ENCODE measurements at regions not wholly inside any gene's neighbourhood (a gene's known extent, or its start where the extent isn't known, plus 50 kb on each side); places are given as distances from the start of the nearest gene placed in this dataset.

DNA sequence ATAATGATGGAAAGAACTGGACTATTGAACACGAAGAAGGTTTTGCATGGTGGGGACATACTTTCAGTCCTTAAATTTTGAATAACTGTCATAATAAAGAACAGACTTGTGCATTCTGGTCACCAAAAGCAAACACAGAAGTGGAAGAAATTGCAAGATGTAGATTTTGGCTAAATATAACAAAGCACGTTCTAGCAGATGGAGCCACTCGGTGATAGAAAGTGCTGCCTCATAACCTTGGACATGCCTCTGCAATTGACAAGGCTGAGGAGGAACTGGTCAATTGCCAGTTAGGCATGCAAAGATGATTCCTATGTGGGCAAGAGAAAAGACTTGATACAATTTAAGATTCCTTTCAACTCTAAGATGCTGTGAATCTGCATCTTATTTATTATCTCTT is 244.1 kb upstream of the ZC3H12C start:
- TF ChIP-seq, protein P1, sequence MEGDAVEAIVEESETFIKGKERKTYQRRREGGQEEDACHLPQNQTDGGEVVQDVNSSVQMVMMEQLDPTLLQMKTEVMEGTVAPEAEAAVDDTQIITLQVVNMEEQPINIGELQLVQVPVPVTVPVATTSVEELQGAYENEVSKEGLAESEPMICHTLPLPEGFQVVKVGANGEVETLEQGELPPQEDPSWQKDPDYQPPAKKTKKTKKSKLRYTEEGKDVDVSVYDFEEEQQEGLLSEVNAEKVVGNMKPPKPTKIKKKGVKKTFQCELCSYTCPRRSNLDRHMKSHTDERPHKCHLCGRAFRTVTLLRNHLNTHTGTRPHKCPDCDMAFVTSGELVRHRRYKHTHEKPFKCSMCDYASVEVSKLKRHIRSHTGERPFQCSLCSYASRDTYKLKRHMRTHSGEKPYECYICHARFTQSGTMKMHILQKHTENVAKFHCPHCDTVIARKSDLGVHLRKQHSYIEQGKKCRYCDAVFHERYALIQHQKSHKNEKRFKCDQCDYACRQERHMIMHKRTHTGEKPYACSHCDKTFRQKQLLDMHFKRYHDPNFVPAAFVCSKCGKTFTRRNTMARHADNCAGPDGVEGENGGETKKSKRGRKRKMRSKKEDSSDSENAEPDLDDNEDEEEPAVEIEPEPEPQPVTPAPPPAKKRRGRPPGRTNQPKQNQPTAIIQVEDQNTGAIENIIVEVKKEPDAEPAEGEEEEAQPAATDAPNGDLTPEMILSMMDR (IDR thresholded peaks at IDR 0.05; ENCODE audit: low read depth, low read length): no peak
- Histone ChIP-seq H3K27me3 (no peaks in the 10 kb centered on the region), H3K9me3 (ENCODE audit: low read depth) (no peaks in the 10 kb centered on the region), H3K36me3 (no peaks in the 10 kb centered on the region), H3K27ac (no peak overlapping the region), H3K4me3 (no peak overlapping the region), H3K4me1 (ENCODE audit: low read depth) (peaks cover 18% of the 10 kb centered on the region)
- no peak for DNase-seq (ENCODE audit: low read depth in 1 of 2, low spot score in 1 of 2)

DNA sequence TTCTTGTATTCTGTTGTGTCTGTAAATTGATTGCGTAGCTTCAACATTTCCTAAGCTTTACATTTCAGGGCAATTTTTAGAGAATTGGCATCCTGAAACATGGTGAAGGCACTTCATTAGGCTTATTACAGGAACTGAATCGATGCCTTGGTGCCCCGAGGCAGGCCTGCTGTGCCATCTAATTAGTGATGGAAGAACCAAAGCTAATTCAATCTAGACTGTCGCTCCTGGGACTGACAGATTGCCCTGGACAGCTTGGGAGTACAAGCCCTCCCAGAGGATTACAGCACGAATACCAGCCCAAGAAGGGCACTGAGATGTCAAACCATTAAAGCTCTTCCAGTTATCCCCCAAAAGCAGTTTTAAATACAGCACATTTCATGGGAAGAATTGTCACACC is 243.2 kb upstream of the ZC3H12C start:
- Histone ChIP-seq H3K4me3 (no peak overlapping the region), H3K36me3 (no peaks in the 10 kb centered on the region), H3K4me1 (ENCODE audit: low read depth) (peaks cover 12% of the 10 kb centered on the region), H3K9me3 (ENCODE audit: low read depth) (no peaks in the 10 kb centered on the region), H3K27me3 (no peaks in the 10 kb centered on the region), H3K27ac (no peak overlapping the region)
- no peak for DNase-seq (ENCODE audit: low read depth in 1 of 2, low spot score in 1 of 2)
- TF ChIP-seq, protein P1 (IDR thresholded peaks at IDR 0.05; ENCODE audit: low read depth, low read length): no peak

DNA sequence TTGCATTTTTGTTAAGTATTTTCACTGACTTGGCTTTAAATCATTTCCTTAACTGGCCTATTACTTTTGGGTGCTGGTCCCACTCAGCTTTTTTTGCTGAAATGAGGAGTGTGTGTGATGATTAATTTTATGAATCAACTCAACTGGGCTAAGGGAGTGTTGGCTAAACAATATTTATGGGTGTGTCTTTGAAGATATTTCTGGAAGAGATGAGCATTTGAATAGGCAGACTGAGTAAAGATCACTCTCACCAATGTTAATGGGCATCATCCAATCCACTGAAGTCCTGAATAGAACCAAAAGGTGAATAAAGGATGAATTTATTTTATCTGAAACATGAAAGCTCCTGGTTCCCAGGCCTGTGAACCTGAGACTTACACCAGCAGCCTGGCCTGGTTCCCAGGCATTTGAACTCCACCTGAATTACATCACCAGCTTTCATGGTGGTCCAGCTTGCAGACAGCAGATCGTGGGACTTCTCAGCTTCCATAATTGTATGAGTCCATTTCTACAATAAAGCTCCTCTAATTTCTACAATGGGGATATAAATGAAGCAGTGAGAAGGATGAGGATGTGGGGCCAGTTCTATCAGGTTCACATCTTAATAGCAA is 241.3 kb upstream of the ZC3H12C start:
- H3K36me3 ChIP-seq: no peaks in the 10 kb centered on the region
- H3K4me1 ChIP-seq (ENCODE audit: low read depth): peaks cover 10% of the 10 kb centered on the region
- H3K27me3 ChIP-seq: no peaks in the 10 kb centered on the region
- H3K9me3 ChIP-seq (ENCODE audit: low read depth): no peaks in the 10 kb centered on the region
- DNase-seq (ENCODE audit: low read depth in 1 of 2, low spot score in 1 of 2): no peak
- no peak overlapping the region for H3K4me3 ChIP-seq
- TF ChIP-seq, protein P1 (IDR thresholded peaks at IDR 0.05; ENCODE audit: low read depth, low read length): no peak
- H3K27ac ChIP-seq: no peak overlapping the region

DNA sequence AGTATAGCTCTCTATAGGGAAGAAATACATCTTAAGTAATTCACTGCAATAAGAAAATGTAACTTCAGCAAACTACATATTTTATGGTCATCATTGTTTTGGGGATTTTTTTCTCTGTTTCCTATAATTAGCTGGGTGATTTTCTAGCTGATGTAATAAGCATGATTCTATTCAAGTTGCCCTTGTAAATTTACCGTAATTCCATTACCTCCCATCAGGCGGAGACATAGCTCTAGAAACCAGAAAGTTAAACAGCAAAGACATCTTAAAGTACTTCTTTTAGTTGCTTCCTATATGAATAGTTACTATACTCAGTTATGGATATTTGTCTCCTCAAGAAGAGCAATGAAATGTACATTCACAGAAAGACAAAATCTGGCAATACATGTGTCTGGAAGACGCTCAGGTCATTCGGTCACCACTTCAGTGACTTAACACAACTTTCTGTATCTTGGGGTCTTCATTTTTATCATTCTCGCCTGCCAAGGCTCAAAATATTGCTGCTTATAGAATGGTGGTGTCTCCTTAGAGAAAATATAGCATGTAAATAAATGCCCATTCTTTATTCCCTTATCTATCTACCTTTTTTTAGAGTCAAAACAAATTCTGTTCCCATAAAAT is 239.9 kb upstream of the ZC3H12C start:
- DNase-seq (ENCODE audit: low read depth in 1 of 2, low spot score in 1 of 2): peak; percentile 60 to 90
- TF ChIP-seq, protein P1 (IDR thresholded peaks at IDR 0.05; ENCODE audit: low read depth, low read length): peak; percentile 78
- Histone ChIP-seq H3K9me3 (ENCODE audit: low read depth) (no peaks in the 10 kb centered on the region), H3K4me1 (ENCODE audit: low read depth) (peaks cover 8% of the 10 kb centered on the region), H3K27me3 (no peaks in the 10 kb centered on the region), H3K4me3 (no peak overlapping the region), H3K36me3 (no peaks in the 10 kb centered on the region), H3K27ac (no peak overlapping the region)

DNA sequence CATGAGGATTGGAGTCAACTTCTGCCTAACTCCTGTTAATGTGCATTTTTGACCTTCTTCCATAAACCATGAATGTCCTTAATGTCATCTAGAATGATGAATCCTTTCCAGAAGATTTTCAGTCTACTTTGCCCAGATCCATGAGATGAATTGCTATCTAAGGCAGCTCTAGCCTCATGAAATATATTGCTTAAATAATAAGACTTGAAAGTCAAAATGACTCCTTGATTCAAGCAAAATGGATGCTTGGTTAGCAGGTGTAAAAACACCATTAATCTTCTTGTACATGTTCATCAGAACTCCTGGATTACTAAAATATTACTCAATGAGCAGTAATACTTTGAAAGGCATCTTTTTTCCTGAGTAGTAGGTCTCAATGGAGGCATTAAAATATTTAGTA is 238.5 kb upstream of the ZC3H12C start:
- Histone ChIP-seq H3K4me3 (no peak overlapping the region), H3K27me3 (no peaks in the 10 kb centered on the region), H3K27ac (no peak overlapping the region), H3K4me1 (ENCODE audit: low read depth) (peaks cover 10% of the 10 kb centered on the region), H3K9me3 (ENCODE audit: low read depth) (no peaks in the 10 kb centered on the region), H3K36me3 (no peaks in the 10 kb centered on the region)
- DNase-seq (ENCODE audit: low read depth in 1 of 2, low spot score in 1 of 2): no peak
- TF ChIP-seq, protein P1 (IDR thresholded peaks at IDR 0.05; ENCODE audit: low read depth, low read length): no peak
